Limb (tissue), 2 donors: ENCODE measurements at regions not wholly inside any gene's neighbourhood (a gene's known extent, or its start where the extent isn't known, plus 50 kb on each side); places are given as distances from the start of the nearest gene placed in this dataset.
"Not testable (repeated sequence)": the region's sequence is repeated elsewhere in the genome, so short reads cannot be mapped to it uniquely, and the experiment has no call there.

Experiments used
- DNase-seq, 2 donors: peaks; one replicate each; pipeline ENCODE4 v3.0.0-alpha.2; 2016; ENCODE audit errors: extremely low spot score in 2 of 2

GRCh38 chr10:27390681-27391080 is 113.4 kb upstream of the RAB18 start:
- DNase-seq: no peak

- DNase-seq: no peak
These were observed 115.2 kb upstream of the RAB18 start for GRCh38 chr10:27388761-27389399.

DNA sequence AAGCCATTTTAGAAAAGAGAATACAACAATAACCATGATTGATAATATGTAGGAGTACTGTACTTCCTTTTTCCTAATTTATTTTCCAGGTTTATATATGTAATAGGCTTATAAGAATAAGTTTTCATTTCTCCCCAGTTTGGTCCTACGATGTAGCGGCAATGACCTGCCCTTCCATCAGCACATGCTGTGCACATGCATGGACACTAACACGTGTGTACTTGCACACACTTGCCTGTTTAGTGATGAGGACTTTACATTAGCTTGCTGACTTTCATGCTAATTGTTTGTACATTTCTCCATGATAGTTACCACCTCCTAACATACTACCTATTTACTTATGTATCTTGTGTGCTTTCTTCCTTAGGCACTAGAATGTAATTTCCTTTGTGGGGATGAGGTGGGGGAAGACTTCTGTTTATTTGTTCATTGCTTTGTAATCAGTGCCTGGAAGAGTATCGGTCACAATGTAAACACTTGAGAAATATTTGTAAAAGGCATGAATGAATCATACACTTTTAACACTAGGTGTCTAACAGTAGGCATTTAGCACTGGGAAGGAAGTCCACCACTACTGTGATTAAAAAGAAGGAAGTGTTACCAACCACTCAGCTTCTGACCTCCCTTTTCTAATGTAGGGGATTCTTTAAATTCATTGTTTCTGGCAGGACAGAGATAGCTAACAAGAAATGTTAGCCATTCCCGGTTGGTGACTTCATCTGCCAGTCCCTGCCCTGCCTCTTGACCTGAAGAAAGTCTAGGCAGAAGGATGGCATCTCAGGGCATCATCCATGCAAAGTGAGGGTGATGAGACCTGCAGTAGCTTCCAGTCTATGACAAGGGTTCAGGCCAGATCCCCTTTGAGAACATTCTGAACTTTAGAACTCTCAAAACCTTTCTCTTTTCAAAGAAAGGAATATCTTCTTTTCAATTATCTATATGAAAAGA is 120.2 kb upstream of the RAB18 start:
- DNase-seq: no peak

DNA sequence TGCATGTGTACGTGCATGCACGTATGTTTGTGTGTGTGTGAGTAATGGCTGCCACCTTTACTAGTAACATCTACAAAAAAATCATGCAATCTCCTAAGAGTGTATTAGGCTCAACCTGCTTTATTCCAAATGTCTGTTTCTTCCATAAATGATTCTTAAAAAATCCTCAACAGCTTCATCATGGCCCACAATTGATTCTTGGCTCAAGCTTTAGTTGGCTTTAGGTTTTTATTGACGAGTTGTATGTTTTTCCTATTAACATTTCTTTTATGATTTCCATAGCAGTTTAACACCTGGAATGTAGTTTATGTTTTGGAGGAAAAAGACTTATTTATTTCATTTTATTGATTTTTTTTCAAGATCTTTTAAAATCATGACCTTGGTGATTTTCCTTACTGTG is 121.9 kb upstream of the RAB18 start:
- DNase-seq: no peak

DNA sequence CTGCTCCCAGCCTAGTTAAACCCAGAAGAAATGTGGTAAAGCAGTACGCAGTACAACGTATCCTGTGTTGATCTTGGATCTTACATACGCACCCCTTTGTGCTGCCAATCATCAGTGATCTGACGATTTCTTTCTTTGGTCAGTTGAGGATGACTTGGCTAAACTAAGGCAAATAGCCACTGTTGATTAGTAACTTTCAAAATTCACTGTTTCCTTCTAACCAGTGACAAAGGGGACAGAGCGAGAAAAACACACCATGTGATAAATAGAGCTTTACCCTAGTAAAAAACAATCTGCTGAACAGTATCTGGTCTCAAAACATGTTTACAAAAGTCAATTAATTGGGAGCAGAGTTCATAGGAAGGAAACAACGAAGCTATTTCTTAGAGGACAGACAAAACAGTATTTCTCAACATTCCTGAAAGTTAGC is 123.2 kb upstream of the RAB18 start:
- no peak for DNase-seq

DNA sequence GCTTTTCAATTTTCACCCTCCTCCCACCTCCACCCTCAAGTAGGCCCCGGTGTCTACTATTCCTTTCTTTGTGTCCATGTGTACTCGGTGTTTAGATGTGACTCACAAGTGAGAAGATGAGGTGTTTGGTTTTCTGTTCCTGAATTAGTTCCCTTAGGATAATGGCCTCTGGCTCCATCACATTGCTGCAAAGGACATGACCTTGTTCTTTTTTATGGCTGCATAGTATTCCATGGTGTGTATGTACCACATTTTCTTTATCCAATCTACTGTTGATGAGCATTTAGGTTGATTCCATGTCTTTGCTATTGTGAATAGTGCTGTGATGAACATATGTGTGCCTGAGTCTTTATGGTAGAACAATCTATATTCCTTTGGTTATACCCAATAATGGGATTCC is 125.1 kb upstream of the RAB18 start:
- DNase-seq: not testable (repeated sequence)

DNA sequence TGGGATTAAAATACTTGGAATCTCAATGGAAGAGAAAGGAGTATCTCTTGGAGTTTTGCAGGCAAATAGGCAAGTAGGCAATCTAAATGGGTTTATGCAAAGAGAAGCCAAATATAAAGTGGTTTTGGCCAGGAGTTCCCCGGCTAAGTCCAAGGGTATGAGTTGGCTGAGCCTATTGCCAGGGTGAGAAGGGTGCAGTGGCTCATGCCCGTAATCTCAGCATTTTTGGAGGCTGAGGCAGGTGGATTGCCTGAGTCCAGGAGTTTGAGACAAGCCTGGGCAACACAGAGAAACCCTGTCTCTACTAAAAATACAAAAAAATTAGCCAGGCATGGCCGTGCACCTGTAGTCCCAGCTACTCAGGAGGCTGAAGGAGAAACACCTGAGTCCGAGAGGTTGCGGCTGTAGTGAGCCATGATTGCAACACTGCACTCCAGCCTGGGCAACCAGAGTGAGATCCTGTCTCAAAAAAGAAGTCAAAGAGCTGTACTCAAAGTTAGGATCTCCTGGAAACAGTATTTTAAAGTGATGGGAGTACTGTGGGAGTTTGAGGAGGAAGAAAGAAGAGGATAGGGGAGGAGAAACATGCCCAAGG is 130.4 kb upstream of the RAB18 start:
- DNase-seq: no peak

GRCh38 chr10:27372095-27372494 is 131.5 kb upstream of the ACBD5 start:
- DNase-seq: no peak

DNA sequence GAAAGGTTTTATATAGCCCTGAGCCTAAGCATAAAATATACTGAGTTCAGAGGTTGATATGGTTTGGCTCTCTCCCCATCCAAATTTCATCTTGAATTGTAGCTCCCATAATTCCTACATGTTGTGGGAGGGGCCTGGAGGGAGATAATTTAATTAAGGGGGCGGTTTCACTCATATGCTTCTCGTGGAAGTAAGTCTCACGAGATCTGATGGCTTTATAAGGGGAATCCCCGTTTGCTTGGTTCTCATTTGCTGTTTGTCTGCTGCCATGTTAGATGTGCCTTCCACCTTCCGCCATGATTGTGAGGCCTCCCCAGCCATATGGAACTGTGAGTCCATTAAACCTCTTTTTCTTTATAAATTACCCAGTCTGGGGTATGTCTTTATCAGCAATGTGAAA is 130.8 kb upstream of the ACBD5 start:
- not testable (repeated sequence) for DNase-seq

DNA sequence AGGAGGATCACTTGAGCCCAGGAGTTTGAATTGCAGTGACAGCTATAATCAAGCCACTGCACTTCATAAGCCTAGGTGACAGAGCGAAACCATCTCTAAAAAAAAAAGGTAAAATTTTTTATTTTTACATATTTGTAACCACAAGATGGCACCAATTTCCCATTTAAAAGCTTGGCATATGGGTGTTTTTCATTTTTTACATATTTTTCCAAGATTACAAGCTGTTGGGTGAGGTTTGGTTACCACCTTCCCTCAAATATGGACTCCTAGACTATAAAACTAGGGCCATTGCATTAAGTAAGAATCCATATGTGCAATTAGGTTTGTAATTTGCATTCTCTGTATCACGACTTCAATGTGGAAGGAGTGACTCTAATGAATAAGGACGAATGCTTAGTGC is 129.3 kb upstream of the ACBD5 start:
- DNase-seq: no peak

DNA sequence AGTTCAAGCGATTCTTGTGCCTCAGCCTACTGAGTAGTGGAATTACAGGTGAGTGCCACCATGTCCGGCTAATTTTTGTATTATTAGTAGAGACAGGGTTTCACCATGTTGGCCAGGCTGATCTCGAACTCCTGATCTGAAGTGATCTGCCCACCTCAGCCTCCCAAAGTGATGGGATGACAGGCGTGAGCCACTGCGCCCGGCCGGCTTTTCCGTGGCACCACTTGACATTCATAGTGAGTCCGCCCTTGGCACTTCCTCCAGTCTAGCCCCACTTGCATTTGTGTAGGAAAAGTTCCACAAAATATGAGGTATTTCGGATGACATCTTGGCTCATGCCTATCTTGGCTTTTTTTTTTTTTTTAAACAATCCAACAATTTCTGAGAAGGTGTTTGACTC is 128.1 kb upstream of the ACBD5 start:
- no peak for DNase-seq

DNA sequence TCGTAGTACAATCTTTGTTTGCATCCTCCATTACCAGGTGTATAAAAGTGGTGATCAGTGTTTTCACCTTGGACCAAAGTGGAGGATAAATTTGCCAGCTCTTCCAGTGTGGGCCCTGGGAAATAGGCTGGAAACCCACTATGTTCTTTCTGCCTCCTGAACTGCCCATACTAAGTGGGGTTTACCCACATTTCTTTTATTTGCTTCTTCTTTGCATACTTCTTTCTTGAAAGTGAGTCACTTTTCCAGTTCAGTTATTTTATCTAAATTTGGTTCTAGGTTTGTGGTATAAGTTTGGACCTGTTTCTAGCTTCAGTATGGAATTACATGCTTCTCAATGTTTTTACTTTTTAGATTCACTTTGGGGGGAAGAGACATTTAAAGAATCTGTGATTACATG is 126.2 kb upstream of the ACBD5 start:
- no peak for DNase-seq

- no peak for DNase-seq
These were observed 123.4 kb upstream of the ACBD5 start for GRCh38 chr10:27364028-27364427.

- peak; percentile 78 to 88 for DNase-seq
These were observed 120.1 kb upstream of the ACBD5 start for GRCh38 chr10:27360581-27361172.

DNA sequence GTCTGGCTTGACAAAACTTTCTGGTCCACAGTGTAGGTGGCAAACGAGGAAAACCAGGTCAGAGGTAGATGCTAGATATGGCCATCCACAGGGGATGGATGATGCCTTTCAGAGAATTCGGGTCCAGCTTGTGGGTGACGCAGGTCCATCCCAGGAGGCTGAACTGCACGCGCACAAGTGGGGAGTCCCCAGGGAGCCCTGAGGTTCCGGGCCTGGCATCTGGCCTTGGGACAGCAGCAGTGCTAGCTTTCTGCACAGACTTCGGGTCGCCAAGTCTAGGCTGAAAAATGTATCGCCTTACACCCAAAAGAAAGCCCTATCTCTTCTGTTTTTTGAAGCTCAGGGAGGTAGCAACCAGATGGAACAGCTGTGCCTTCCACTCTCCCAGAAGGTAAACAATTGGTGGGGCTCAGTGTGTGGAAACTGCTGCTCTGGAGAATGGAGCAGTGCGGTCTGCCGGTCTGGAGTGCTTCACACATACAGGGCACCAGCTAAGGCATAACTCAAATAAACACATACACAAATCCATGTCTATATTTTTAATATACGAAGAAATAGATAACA is 119.3 kb upstream of the ACBD5 start:
- no peak for DNase-seq

DNA sequence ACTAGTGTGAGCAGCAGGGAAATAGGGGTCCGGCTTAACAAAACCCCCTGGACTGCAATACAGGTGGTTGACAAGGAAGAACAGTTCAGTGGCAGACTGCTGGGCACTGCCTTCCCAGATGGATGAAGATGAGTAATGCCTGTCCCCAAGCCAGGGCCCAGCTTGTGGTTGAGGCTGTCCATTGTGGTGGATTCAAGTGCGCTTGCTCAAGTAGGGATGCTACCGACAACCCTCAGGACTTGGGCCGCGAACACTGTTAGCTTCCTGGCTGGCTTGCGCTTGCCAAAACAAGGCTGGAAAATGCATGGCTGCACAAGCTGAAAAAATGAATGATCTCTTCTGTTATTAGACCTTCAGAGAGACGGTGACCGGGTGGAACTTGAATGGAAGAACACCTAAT is 116.1 kb upstream of the ACBD5 start:
- DNase-seq: no peak

GRCh38 chr10:27355918-27356573 is 115.4 kb upstream of the ACBD5 start:
- DNase-seq: no peak

- not testable (repeated sequence) for DNase-seq
These were observed 114.2 kb upstream of the ACBD5 start for GRCh38 chr10:27354643-27355270.

- not testable (repeated sequence) for DNase-seq
These were observed 113.5 kb upstream of the ACBD5 start for GRCh38 chr10:27354100-27354499.

- DNase-seq: no peak
These were observed 109.4 kb upstream of the ACBD5 start for GRCh38 chr10:27349987-27350386.

GRCh38 chr10:27347827-27348207 is 107.2 kb upstream of the ACBD5 start:
- DNase-seq: not testable (repeated sequence)
